ENCODE measurements at regions not wholly inside any gene's neighbourhood (a gene's known extent, or its start where the extent isn't known, plus 50 kb on each side); places are given as distances from the start of the nearest gene placed in this dataset.

DNA sequence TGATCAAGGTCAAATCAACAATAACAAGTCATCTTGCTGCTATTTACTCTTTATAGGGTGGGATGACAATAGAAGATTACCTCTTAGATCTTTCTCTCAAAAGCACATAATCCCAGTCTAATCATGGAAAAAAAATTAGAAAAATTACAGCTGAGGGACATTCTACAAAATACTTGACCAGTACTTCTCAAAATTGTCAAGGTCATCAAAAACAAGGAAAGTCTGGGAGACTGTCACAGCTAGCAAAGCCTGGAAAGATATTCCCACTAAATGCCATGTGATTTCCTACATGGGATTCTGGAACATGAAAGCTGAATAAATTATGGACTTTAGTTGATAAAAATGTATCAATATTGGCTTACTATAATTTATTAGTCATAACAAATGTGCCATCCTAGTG lies 276.2 kb downstream of the RNF144A start:
- Mint-ChIP-seq H3K4me3 (ENCODE audit: unreplicated experiment) (no peak overlapping the region), H3K9me3 (ENCODE audit: unreplicated experiment) (peaks cover 2% of the 10 kb centered on the region), H3K4me1 (ENCODE audit: low read depth, unreplicated experiment) (peaks cover 7% of the 10 kb centered on the region), H3K27me3 (ENCODE audit: unreplicated experiment) (no peaks in the 10 kb centered on the region), H3K27ac (ENCODE audit: unreplicated experiment) (no peak overlapping the region), H3K36me3 (ENCODE audit: unreplicated experiment) (no peaks in the 10 kb centered on the region)
- no peak for DNase-seq
- TF ChIP-seq, protein P1, sequence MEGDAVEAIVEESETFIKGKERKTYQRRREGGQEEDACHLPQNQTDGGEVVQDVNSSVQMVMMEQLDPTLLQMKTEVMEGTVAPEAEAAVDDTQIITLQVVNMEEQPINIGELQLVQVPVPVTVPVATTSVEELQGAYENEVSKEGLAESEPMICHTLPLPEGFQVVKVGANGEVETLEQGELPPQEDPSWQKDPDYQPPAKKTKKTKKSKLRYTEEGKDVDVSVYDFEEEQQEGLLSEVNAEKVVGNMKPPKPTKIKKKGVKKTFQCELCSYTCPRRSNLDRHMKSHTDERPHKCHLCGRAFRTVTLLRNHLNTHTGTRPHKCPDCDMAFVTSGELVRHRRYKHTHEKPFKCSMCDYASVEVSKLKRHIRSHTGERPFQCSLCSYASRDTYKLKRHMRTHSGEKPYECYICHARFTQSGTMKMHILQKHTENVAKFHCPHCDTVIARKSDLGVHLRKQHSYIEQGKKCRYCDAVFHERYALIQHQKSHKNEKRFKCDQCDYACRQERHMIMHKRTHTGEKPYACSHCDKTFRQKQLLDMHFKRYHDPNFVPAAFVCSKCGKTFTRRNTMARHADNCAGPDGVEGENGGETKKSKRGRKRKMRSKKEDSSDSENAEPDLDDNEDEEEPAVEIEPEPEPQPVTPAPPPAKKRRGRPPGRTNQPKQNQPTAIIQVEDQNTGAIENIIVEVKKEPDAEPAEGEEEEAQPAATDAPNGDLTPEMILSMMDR (IDR thresholded peaks at IDR 0.05; ENCODE audit: partially characterized antibody, unreplicated experiment), result no peak

DNA sequence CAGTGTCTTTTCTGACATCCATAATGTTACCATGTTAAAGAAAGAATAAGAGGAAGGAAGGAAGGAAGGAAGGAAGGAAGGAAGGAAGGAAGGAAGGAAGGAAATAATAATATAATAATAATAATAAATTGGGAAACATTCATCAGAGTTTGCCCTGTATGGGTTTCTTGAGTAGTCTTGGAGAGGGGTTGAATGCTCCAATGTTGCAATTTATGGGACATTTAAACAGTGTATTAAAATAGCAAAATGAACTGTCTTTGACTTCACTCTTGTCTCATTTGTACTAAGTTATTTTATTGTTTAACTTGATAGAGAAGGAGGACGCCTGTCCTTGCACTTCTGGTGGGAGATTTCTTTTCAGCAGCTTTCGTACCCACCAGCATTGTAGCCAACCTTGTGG lies 277.7 kb downstream of the RNF144A start:
- Mint-ChIP-seq H3K9me3 (ENCODE audit: unreplicated experiment) (peaks cover 2% of the 10 kb centered on the region), H3K27me3 (ENCODE audit: unreplicated experiment) (no peaks in the 10 kb centered on the region), H3K4me1 (ENCODE audit: low read depth, unreplicated experiment) (peaks cover 7% of the 10 kb centered on the region), H3K4me3 (ENCODE audit: unreplicated experiment) (no peak overlapping the region), H3K27ac (ENCODE audit: unreplicated experiment) (no peak overlapping the region), H3K36me3 (ENCODE audit: unreplicated experiment) (no peaks in the 10 kb centered on the region)
- no peak for DNase-seq
- TF ChIP-seq, protein P1 (IDR thresholded peaks at IDR 0.05; ENCODE audit: partially characterized antibody, unreplicated experiment), result no peak

DNA sequence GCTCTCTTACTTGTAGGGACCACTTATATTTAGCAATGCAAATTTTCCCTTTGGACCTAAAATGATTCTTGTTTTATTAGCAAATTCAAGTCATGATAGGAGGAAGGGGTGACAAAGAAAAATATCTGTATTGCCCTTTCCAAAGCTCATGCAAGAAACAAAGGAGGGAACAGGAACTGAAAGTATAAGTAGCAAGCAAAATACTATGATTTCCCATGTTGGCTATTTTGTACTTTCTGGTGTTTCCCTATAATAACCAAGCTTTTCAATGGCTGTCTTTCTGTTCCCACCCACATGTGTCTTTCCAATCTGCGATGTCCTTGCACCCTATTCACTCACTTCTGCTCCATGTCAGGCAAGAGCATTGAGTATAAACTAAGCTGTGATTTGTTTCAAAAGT lies 279.7 kb downstream of the RNF144A start:
- H3K27ac Mint-ChIP-seq (ENCODE audit: unreplicated experiment), result no peak overlapping the region
- no peaks in the 10 kb centered on the region for H3K4me1 Mint-ChIP-seq (ENCODE audit: low read depth, unreplicated experiment)
- no peak overlapping the region for H3K4me3 Mint-ChIP-seq (ENCODE audit: unreplicated experiment)
- H3K27me3 Mint-ChIP-seq (ENCODE audit: unreplicated experiment), result no peaks in the 10 kb centered on the region
- DNase-seq, result no peak
- H3K36me3 Mint-ChIP-seq (ENCODE audit: unreplicated experiment), result no peaks in the 10 kb centered on the region
- peaks cover 2% of the 10 kb centered on the region for H3K9me3 Mint-ChIP-seq (ENCODE audit: unreplicated experiment)
- TF ChIP-seq, protein P1 (IDR thresholded peaks at IDR 0.05; ENCODE audit: partially characterized antibody, unreplicated experiment), result no peak

DNA sequence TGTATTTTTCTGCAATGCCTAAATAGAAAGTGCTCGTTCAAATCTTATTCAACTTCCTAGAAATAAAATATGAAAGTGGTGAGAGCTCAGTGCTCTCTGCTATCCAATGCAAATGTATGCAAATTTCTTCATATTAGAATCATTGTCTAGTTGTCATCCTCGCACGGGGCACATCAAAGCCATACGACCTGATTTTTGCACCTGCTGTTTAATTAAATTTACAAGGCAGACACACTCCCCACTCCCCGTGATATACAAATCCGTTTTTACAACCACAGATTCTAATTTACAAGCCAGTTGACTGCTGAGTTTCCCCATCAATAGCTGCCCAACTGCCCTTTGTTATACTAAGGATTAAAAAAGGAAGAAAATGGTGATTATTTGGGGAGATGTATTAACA lies 284.6 kb downstream of the RNF144A start:
- Mint-ChIP-seq H3K27me3 (ENCODE audit: unreplicated experiment) (no peaks in the 10 kb centered on the region), H3K27ac (ENCODE audit: unreplicated experiment) (no peak overlapping the region), H3K4me3 (ENCODE audit: unreplicated experiment) (no peak overlapping the region), H3K9me3 (ENCODE audit: unreplicated experiment) (peaks cover 2% of the 10 kb centered on the region), H3K36me3 (ENCODE audit: unreplicated experiment) (no peaks in the 10 kb centered on the region), H3K4me1 (ENCODE audit: low read depth, unreplicated experiment) (peaks cover 10% of the 10 kb centered on the region)
- no peak for DNase-seq
- TF ChIP-seq, protein P1 (IDR thresholded peaks at IDR 0.05; ENCODE audit: partially characterized antibody, unreplicated experiment), result no peak

DNA sequence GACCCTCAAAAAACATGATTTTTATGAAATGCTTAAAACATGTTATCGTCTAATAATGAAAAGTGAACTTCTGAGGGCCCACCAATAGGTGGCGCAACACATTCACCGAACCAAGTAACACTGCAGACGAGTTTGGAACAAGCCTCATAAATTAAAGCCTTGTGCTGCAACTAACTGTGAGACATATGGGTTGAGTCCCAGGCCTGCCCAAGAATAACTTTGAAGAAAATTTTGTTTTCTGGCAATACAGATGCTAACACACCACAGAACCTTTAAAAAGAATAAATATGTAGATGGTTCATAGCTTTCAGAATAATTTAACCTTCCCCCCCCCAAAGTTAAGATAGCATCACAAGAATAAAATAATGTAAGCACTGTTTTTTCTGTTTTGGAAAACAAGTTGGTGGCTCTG lies 285.9 kb downstream of the RNF144A start:
- Mint-ChIP-seq H3K9me3 (ENCODE audit: unreplicated experiment) (no peaks in the 10 kb centered on the region), H3K27me3 (ENCODE audit: unreplicated experiment) (no peaks in the 10 kb centered on the region), H3K4me1 (ENCODE audit: low read depth, unreplicated experiment) (peaks cover 10% of the 10 kb centered on the region), H3K36me3 (ENCODE audit: unreplicated experiment) (no peaks in the 10 kb centered on the region), H3K27ac (ENCODE audit: unreplicated experiment) (no peak overlapping the region), H3K4me3 (ENCODE audit: unreplicated experiment) (no peak overlapping the region)
- peak; percentile 67 for DNase-seq
- TF ChIP-seq, protein P1 (IDR thresholded peaks at IDR 0.05; ENCODE audit: partially characterized antibody, unreplicated experiment), result peak; percentile 98
